H1 (cell line): ENCODE measurements at regions not wholly inside any gene's neighbourhood (a gene's known extent, or its start where the extent isn't known, plus 50 kb on each side); places are given as distances from the start of the nearest gene placed in this dataset.

ENCODE experiments used
- CTCF ChIA-PET: fragments of 300-600 bp; sonication (Branson Sonifier 250); formaldehyde crosslinking; loops from one replicate; lab custom pipeline; 2021; ENCODE audit not compliant: partially characterized antibody; lab: Charles Lee
- POLR2A ChIA-PET: fragments of 300-600 bp; sonication (Branson Sonifier 250); formaldehyde crosslinking; loops from one replicate; lab custom pipeline; 2021; ENCODE audit warnings: inconsistent platforms; ENCODE audit not compliant: partially characterized antibody; lab: Charles Lee
- DNase-seq, 2 experiments: peaks; one replicate each; pipeline versions ENCODE4 v3.0.0 to v3.0.0-alpha.2; 2010 to 2022; ENCODE audit warnings: low spot score in 2 of 2, low read depth in 1 of 2, mixed read lengths in 1 of 2
- FAIRE-seq: peaks from 2 replicates; lab custom pipeline; 2011; peaks lifted over from hg19 to GRCh38; lab: Jason Lieb, UNC
- H2AFZ ChIP-seq: 2 replicates; pipeline ENCODE4 v1.8.1; 2012; ENCODE audit warnings: low read length, inconsistent platforms
- H2AK5ac ChIP-seq: 2 replicates; pipeline ENCODE4 v1.6.1; 2013; ENCODE audit warnings: low read depth, low read length
- H2BK120ac ChIP-seq: replicated peaks from 2 replicates; pipeline ENCODE3; 2013; ENCODE audit warnings: low read depth, low read length, inconsistent platforms
- H2BK12ac ChIP-seq: 2 replicates; pipeline ENCODE4 v1.6.1; 2013; ENCODE audit warnings: low read depth, low read length
- H2BK15ac ChIP-seq: 2 replicates; pipeline ENCODE4 v1.6.1; 2013; ENCODE audit warnings: low read length
- H2BK20ac ChIP-seq: 2 replicates; pipeline ENCODE4 v1.6.1; 2013; ENCODE audit warnings: low read length
- H2BK5ac ChIP-seq: 2 replicates; pipeline ENCODE4 v1.6.1; 2013; ENCODE audit warnings: low read depth, low read length
- H3K14ac ChIP-seq: 2 replicates; pipeline ENCODE4 v1.6.1; 2013; ENCODE audit warnings: inconsistent platforms; ENCODE audit not compliant: insufficient read length
- H3K18ac ChIP-seq: 2 replicates; pipeline ENCODE4 v1.6.1; 2013; ENCODE audit warnings: low read length; ENCODE audit errors: extremely low read depth
- H3K23ac ChIP-seq: 2 replicates; pipeline ENCODE4 v1.6.1; 2013; ENCODE audit warnings: inconsistent platforms; ENCODE audit not compliant: insufficient read length
- H3K23me2 ChIP-seq: 2 replicates; pipeline ENCODE4 v1.6.1; 2013; ENCODE audit warnings: low read depth, low read length
- H3K27ac ChIP-seq: 2 replicates; pipeline ENCODE4 v1.6.1; 2011; ENCODE audit warnings: low read depth, low read length, inconsistent platforms
- H3K27me3 ChIP-seq, 4 experiments: replicated peaks in 1 of 4; 1 replicate in 1 of 4; 2 replicates in 3 of 4; pipeline versions ENCODE4 v1.6.1 to v1.8.1; 2011 to 2013; ENCODE audit warnings: low read length in 3 of 4, mild to moderate bottlenecking in 3 of 4, inconsistent platforms in 2 of 4, mixed read lengths in 2 of 4, moderate library complexity in 1 of 4; ENCODE audit not compliant: control insufficient read depth in 3 of 4, insufficient read depth in 3 of 4; ENCODE audit errors: extremely low read depth in 1 of 4
- H3K36me3 ChIP-seq, 4 experiments: 2 replicates each; pipeline versions ENCODE4 v1.6.1 to v1.8.1; 2011 to 2013; ENCODE audit warnings: mild to moderate bottlenecking in 4 of 4, low read length in 3 of 4, moderate library complexity in 2 of 4, control low read depth in 1 of 4, inconsistent platforms in 1 of 4; ENCODE audit not compliant: insufficient read depth in 4 of 4, control insufficient read depth in 2 of 4
- H3K4ac ChIP-seq: replicated peaks from 2 replicates; pipeline ENCODE3; 2013; ENCODE audit warnings: low read length, low read depth, mixed read lengths, inconsistent platforms; ENCODE audit not compliant: insufficient read length
- H3K4me1 ChIP-seq, 4 experiments: replicated peaks in 1 of 4; 1 replicate in 1 of 4; 2 replicates in 3 of 4; pipeline versions ENCODE4 v1.6.1 to v1.8.1; 2011 to 2013; ENCODE audit warnings: low read length in 3 of 4, inconsistent platforms in 2 of 4, mixed read lengths in 1 of 4; ENCODE audit not compliant: insufficient read depth in 4 of 4, control insufficient read depth in 3 of 4
- H3K4me2 ChIP-seq, 2 experiments: 2 replicates each; pipeline versions ENCODE4 v1.6.1 to v1.8.1; 2011 to 2013; ENCODE audit warnings: low read depth in 2 of 2, low read length in 2 of 2, control low read depth in 1 of 2, inconsistent platforms in 1 of 2, mild to moderate bottlenecking in 1 of 2; ENCODE audit not compliant: insufficient read depth in 1 of 2
- H3K4me3 ChIP-seq, 4 experiments: fragments of 200-600, 300-600 bp in 1 of 4; sonication (generic), shearing (Covaris generic), sonication (Bioruptor Twin) in 1 of 4; 2 replicates each; pipeline versions ENCODE4 v1.5.1 to v1.8.1; 2011 to 2016; ENCODE audit warnings: low read length in 4 of 4, low read depth in 3 of 4, control low read depth in 2 of 4, inconsistent platforms in 2 of 4, mild to moderate bottlenecking in 2 of 4, mixed read lengths in 1 of 4, moderate library complexity in 1 of 4; ENCODE audit not compliant: insufficient read depth in 2 of 4; ENCODE audit errors: extremely low read depth in 1 of 4
- H3K56ac ChIP-seq: replicated peaks from 2 replicates; pipeline ENCODE3; 2013; ENCODE audit warnings: low read depth, mild to moderate bottlenecking, mixed read lengths, low read length, inconsistent platforms; ENCODE audit not compliant: insufficient read length
- H3K79me1 ChIP-seq: 2 replicates; pipeline ENCODE4 v1.6.1; 2013; ENCODE audit warnings: low read depth, low read length, control low read depth
- H3K79me2 ChIP-seq, 2 experiments: 2 replicates each; pipeline versions ENCODE4 v1.6.1 to v1.8.1; 2012 to 2013; ENCODE audit warnings: low read length in 2 of 2, mild to moderate bottlenecking in 2 of 2, inconsistent platforms in 1 of 2; ENCODE audit not compliant: insufficient read depth in 2 of 2, control insufficient read depth in 1 of 2
- H3K9ac ChIP-seq, 4 experiments: replicated peaks in 1 of 4; 1 replicate in 1 of 4; 2 replicates in 3 of 4; pipeline versions ENCODE4 v1.6.1 to v1.8.1; 2011 to 2013; ENCODE audit warnings: low read depth in 3 of 4, low read length in 3 of 4, control low read depth in 2 of 4, mild to moderate bottlenecking in 2 of 4, moderate library complexity in 2 of 4, inconsistent platforms in 1 of 4; ENCODE audit errors: extremely low read depth in 1 of 4
- H3K9me3 ChIP-seq, 2 experiments: 2 replicates each; pipeline versions ENCODE4 v1.6.1 to v1.8.1; 2012 to 2013; ENCODE audit warnings: mild to moderate bottlenecking in 2 of 2, moderate library complexity in 2 of 2, control low read depth in 1 of 2, inconsistent platforms in 1 of 2, low read depth in 1 of 2, low read length in 1 of 2, mixed read lengths in 1 of 2; ENCODE audit not compliant: insufficient read depth in 2 of 2
- H4K20me1 ChIP-seq, 2 experiments: replicated peaks in 1 of 2; 2 replicates each; pipeline versions ENCODE3 to v1.8.1; 2011 to 2013; ENCODE audit warnings: inconsistent platforms in 2 of 2, low read length in 2 of 2, mild to moderate bottlenecking in 1 of 2; ENCODE audit not compliant: insufficient read depth in 2 of 2, control insufficient read depth in 1 of 2
- H4K5ac ChIP-seq: 2 replicates; pipeline ENCODE4 v1.6.1; 2013; ENCODE audit warnings: low read length, low read depth, mixed read lengths, inconsistent platforms; ENCODE audit not compliant: insufficient read length
- H4K8ac ChIP-seq: 2 replicates; pipeline ENCODE4 v1.8.0; 2013; ENCODE audit warnings: mild to moderate bottlenecking, moderate library complexity, low read length, inconsistent platforms; ENCODE audit not compliant: insufficient read depth; ENCODE audit errors: extremely low read depth
- H4K91ac ChIP-seq: replicated peaks from 2 replicates; pipeline ENCODE3; 2013; ENCODE audit warnings: low read length, mixed read lengths, inconsistent platforms; ENCODE audit not compliant: insufficient read length
- CBX8 ChIP-seq: fragments of 300-800, 300-1000 bp; sonication (generic); IDR thresholded peaks from 2 replicates; pipeline ENCODE4 v1.7.1; 2016; ENCODE audit warnings: low read depth, low read length, borderline replicate concordance
- WGBS, 2 experiments: shearing (Covaris generic) in 1 of 2; methylation state at CpG; one replicate each; pipeline versions ENCODE4 v1.1.6 to v1.1.7; 2013 to 2015; ENCODE audit warnings: low lambda C conversion rate in 2 of 2, mixed read lengths in 2 of 2, inconsistent platforms in 1 of 2, low coverage in 1 of 2, missing lambda C conversion rate in 1 of 2; ENCODE audit not compliant: insufficient replicate concordance in 2 of 2, insufficient coverage in 1 of 2, insufficient read length in 1 of 2; ENCODE audit errors: extremely low coverage in 1 of 2, missing lambda C conversion rate in 1 of 2; 5-methylcytosine and 5-hydroxymethylcytosine counted together
- TF ChIP-seq, protein P1 (sequence below): IDR thresholded peaks from 2 replicates; pipeline ENCODE4 v1.6.1; 2011; ENCODE audit warnings: low read length, improper control_type of control experiment

GRCh38 chr3:125670352-125670751 is 75.1 kb upstream of the OSBPL11 start:
- H3K9me3 ChIP-seq: peaks cover 0 to 8% of the 10 kb centered on the region in 2 experiments; a peak in 1 of 4 replicates
- no peak overlapping the region for H4K8ac ChIP-seq
- H2BK12ac ChIP-seq: no peak overlapping the region
- CTCF ChIA-PET: no interaction called here
- H2BK15ac ChIP-seq: no peak overlapping the region
- DNase-seq (no peak), FAIRE-seq (no peak)
- no peak overlapping the region for H2AK5ac ChIP-seq
- no peaks in the 10 kb centered on the region for H3K36me3 ChIP-seq
- H3K14ac ChIP-seq: no peak overlapping the region
- H3K23me2 ChIP-seq: no peaks in the 10 kb centered on the region
- POLR2A ChIA-PET: no interaction called here
- H2BK20ac ChIP-seq: no peak overlapping the region
- no peak overlapping the region for H3K27ac ChIP-seq
- H3K4me2 ChIP-seq: no peak overlapping the region
- H4K20me1 ChIP-seq: no peaks in the 10 kb centered on the region
- H3K79me1 ChIP-seq: no peaks in the 10 kb centered on the region
- H4K91ac ChIP-seq: no peak overlapping the region
- no peaks in the 10 kb centered on the region for H3K27me3 ChIP-seq
- WGBS, 2 experiments: 89% methylated on average over 1 of the region's 1 CpG; no CpG with 5 or more reads in 1 of the 2 experiments
- no peaks in the 10 kb centered on the region for H3K4me1 ChIP-seq
- H4K5ac ChIP-seq: no peak overlapping the region
- no peak overlapping the region for H3K4me3 ChIP-seq
- H2BK120ac ChIP-seq: no peak overlapping the region
- H2AFZ ChIP-seq: no peak overlapping the region
- H3K56ac ChIP-seq: no peak overlapping the region
- peak overlapping the region in 1 of 4 experiments; percentile 34; a peak in 1 of 7 replicates for H3K9ac ChIP-seq
- no peak overlapping the region for H3K23ac ChIP-seq
- no peak overlapping the region for H3K4ac ChIP-seq
- no peaks in the 10 kb centered on the region for H3K79me2 ChIP-seq
- H2BK5ac ChIP-seq: no peak overlapping the region
- H3K18ac ChIP-seq: no peak overlapping the region
- TF ChIP-seq CBX8: no peak
- TF ChIP-seq, protein P1, sequence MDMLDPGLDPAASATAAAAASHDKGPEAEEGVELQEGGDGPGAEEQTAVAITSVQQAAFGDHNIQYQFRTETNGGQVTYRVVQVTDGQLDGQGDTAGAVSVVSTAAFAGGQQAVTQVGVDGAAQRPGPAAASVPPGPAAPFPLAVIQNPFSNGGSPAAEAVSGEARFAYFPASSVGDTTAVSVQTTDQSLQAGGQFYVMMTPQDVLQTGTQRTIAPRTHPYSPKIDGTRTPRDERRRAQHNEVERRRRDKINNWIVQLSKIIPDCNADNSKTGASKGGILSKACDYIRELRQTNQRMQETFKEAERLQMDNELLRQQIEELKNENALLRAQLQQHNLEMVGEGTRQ: no peak
